C4-2B (cell line): ENCODE measurements at regions not wholly inside any gene's neighbourhood (a gene's known extent, or its start where the extent isn't known, plus 50 kb on each side); places are given as distances from the start of the nearest gene placed in this dataset.

Experiments
- CTCF ChIP-seq: fragments of 450-650 bp; conservative IDR thresholded peaks from 2 replicates; pipeline ENCODE4 v1.5.1; 2017; ENCODE audit warnings: mild to moderate bottlenecking
- ZFX ChIP-seq: fragments of 450-650 bp; IDR thresholded peaks from 2 replicates; pipeline ENCODE4 v1.6.1; 2017

- TF ChIP-seq CTCF (no peak), ZFX (no peak)
Observed at GRCh38 chr6:84408028-84408427, 180.6 kb upstream of the CEP162 start.
